ENCODE measurements at regions not wholly inside any gene's neighbourhood (a gene's known extent, or its start where the extent isn't known, plus 50 kb on each side); places are given as distances from the start of the nearest gene placed in this dataset.

DNA sequence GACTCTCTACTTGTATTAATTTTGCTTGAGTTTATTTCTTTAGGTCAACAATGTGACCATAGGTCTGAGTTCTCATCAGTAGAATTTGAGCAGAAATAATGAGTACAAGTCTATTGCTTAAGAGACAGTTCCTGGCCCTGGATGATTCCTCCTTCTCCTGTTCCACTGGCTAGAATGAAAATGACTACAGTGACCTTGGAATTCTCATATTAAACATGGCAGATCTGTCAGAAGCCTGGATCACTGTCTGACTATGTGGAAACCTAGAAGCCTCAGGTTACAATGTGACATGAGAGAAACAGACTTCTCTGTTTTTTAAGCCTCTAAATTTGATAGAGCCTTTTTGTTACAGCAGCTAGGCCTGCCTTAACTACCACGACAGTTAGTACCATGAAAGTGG lies 82.9 kb upstream of the MED14 start:
- Histone ChIP-seq H3K4me1 (ENCODE audit: control insufficient read depth, insufficient read depth, low read length, unreplicated experiment) (no peaks in the 10 kb centered on the region), H2AFZ (ENCODE audit: low read length, unreplicated experiment) (no peak overlapping the region), H3K79me2 (ENCODE audit: control insufficient read depth, insufficient read depth, low read length, unreplicated experiment) (no peaks in the 10 kb centered on the region), H3K4me3 (ENCODE audit: low read depth, low read length) (no peak overlapping the region), H3K27me3 (ENCODE audit: insufficient read depth, low read length) (no peaks in the 10 kb centered on the region), H3K36me3 (ENCODE audit: insufficient read depth, low read length) (no peaks in the 10 kb centered on the region), H3K27ac (ENCODE audit: low read depth, low read length) (no peak overlapping the region)

- H3K36me3 ChIP-seq (ENCODE audit: insufficient read depth, low read length), result no peaks in the 10 kb centered on the region
- no peak overlapping the region for H3K27ac ChIP-seq (ENCODE audit: low read depth, low read length)
- H2AFZ ChIP-seq (ENCODE audit: low read length, unreplicated experiment), result no peak overlapping the region
- H3K4me3 ChIP-seq (ENCODE audit: low read depth, low read length), result no peak overlapping the region
- H3K27me3 ChIP-seq (ENCODE audit: insufficient read depth, low read length), result no peaks in the 10 kb centered on the region
- H3K4me1 ChIP-seq (ENCODE audit: control insufficient read depth, insufficient read depth, low read length, unreplicated experiment), result no peaks in the 10 kb centered on the region
- no peaks in the 10 kb centered on the region for H3K79me2 ChIP-seq (ENCODE audit: control insufficient read depth, insufficient read depth, low read length, unreplicated experiment)
Measured at GRCh38 chrX:40821780-40822179, 86.4 kb upstream of the MED14 start.

DNA sequence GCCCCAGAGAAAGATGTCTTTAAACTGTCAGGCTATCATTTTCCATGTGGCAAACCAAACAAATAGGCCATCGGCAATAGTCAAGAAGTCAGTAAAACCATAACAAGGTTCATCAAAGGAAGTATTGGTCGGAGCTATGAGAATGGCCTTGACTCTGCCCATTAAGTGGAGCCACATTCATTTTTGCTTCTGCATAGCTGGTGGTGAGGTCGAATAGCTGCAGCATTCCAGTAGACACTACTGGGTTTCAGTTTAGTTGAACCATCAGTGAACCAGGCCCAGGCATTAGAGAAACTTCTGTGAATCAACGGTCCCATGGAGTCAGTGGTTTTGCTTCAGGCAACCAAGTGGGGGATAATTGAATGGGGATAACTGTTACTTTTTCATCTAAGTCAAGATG lies 92.0 kb upstream of the MED14 start:
- H3K36me3 ChIP-seq (ENCODE audit: insufficient read depth, low read length), result no peaks in the 10 kb centered on the region
- H3K79me2 ChIP-seq (ENCODE audit: control insufficient read depth, insufficient read depth, low read length, unreplicated experiment), result no peaks in the 10 kb centered on the region

DNA sequence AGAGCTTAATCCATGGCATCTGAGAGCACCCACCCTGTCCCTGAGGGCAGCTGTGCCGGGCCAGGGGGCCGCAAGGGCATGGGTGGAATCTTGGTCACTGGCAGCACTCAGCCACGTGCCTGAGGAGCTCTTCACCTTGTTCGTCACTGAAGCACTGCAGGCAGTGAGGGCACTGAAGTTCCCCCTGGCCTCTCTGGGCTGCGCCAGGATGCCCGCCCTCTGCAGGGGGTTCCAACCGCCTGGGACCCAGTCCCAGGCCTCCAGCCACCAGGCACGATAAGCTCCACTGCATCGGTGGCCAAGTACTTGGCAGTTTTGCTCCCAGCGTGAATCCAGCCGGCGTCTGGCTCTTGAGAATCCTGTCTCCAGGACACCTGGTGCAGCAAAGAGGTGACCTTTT lies 96.4 kb upstream of the MED14 start:
- Histone ChIP-seq H3K79me2 (ENCODE audit: control insufficient read depth, insufficient read depth, low read length, unreplicated experiment) (no peaks in the 10 kb centered on the region), H3K4me3 (ENCODE audit: low read depth, low read length) (no peak overlapping the region), H3K27me3 (ENCODE audit: insufficient read depth, low read length) (no peaks in the 10 kb centered on the region), H3K27ac (ENCODE audit: low read depth, low read length) (no peak overlapping the region), H3K4me1 (ENCODE audit: control insufficient read depth, insufficient read depth, low read length, unreplicated experiment) (no peaks in the 10 kb centered on the region), H2AFZ (ENCODE audit: low read length, unreplicated experiment) (no peak overlapping the region), H3K36me3 (ENCODE audit: insufficient read depth, low read length) (no peaks in the 10 kb centered on the region)

More for the DNA sequence above, 92.0 kb upstream of the MED14 start:
- no peaks in the 10 kb centered on the region for H3K4me1 ChIP-seq (ENCODE audit: control insufficient read depth, insufficient read depth, low read length, unreplicated experiment)
- H3K27ac ChIP-seq (ENCODE audit: low read depth, low read length), result no peak overlapping the region
- H3K4me3 ChIP-seq (ENCODE audit: low read depth, low read length), result no peak overlapping the region
- H3K27me3 ChIP-seq (ENCODE audit: insufficient read depth, low read length), result no peaks in the 10 kb centered on the region
- H2AFZ ChIP-seq (ENCODE audit: low read length, unreplicated experiment), result no peak overlapping the region

DNA sequence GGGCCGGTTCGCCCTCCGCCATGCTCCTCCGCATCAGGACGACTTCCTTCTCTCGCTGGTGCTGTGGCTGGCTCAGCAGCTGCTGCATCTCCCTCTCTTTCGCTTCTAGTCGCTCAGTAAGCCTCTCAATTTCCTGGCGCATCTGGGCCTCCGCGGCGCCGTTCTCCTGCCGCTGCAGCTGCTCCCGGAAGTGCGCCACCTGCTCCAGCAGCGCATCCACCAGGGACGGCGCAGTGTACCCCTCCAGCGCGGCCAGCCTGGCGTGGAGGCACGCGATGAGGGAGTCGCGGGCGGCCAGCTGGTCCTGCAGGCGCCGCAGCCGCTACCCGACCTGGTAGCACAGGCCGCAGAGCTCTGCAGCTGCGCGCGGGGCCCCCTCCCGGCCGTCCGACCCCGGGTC lies 97.4 kb upstream of the MED14 start:
- Histone ChIP-seq H3K4me3 (ENCODE audit: low read depth, low read length) (no peak overlapping the region), H3K27me3 (ENCODE audit: insufficient read depth, low read length) (no peaks in the 10 kb centered on the region), H3K79me2 (ENCODE audit: control insufficient read depth, insufficient read depth, low read length, unreplicated experiment) (no peaks in the 10 kb centered on the region), H2AFZ (ENCODE audit: low read length, unreplicated experiment) (no peak overlapping the region), H3K27ac (ENCODE audit: low read depth, low read length) (no peak overlapping the region), H3K4me1 (ENCODE audit: control insufficient read depth, insufficient read depth, low read length, unreplicated experiment) (no peaks in the 10 kb centered on the region), H3K36me3 (ENCODE audit: insufficient read depth, low read length) (no peaks in the 10 kb centered on the region)

DNA sequence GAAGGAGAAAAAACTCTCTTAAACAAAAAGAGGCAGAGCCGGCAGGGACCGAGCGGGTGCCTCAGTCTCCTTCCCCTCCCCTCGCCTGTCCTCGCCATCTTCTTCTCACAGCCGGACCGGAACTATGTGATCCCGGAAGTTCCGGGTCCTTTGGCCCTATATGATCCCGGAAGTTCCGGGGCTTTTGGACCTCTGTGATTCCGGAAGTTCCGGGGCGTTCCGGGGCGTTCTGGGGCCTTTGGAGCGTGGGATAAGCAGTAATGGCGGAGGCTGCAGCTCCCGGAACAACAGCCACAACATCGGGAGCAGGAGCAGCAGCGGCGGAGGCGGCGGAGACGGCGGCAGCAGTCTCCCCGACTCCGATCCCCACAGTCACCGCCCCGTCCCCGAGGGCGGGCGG lies 98.9 kb upstream of the MED14 start:
- H2AFZ ChIP-seq (ENCODE audit: low read length, unreplicated experiment), result no peak overlapping the region

GRCh38 chrX:40835526-40835925 lies 100.2 kb upstream of the MED14 start:
- Histone ChIP-seq H3K27me3 (ENCODE audit: insufficient read depth, low read length) (no peaks in the 10 kb centered on the region), H3K4me3 (ENCODE audit: low read depth, low read length) (no peak overlapping the region), H3K79me2 (ENCODE audit: control insufficient read depth, insufficient read depth, low read length, unreplicated experiment) (no peaks in the 10 kb centered on the region), H3K27ac (ENCODE audit: low read depth, low read length) (no peak overlapping the region), H3K36me3 (ENCODE audit: insufficient read depth, low read length) (no peaks in the 10 kb centered on the region), H2AFZ (ENCODE audit: low read length, unreplicated experiment) (no peak overlapping the region), H3K4me1 (ENCODE audit: control insufficient read depth, insufficient read depth, low read length, unreplicated experiment) (no peaks in the 10 kb centered on the region)

More for the DNA sequence above, 98.9 kb upstream of the MED14 start:
- Histone ChIP-seq H3K27me3 (ENCODE audit: insufficient read depth, low read length) (no peaks in the 10 kb centered on the region), H3K4me1 (ENCODE audit: control insufficient read depth, insufficient read depth, low read length, unreplicated experiment) (no peaks in the 10 kb centered on the region), H3K36me3 (ENCODE audit: insufficient read depth, low read length) (no peaks in the 10 kb centered on the region), H3K79me2 (ENCODE audit: control insufficient read depth, insufficient read depth, low read length, unreplicated experiment) (no peaks in the 10 kb centered on the region), H3K4me3 (ENCODE audit: low read depth, low read length) (no peak overlapping the region), H3K27ac (ENCODE audit: low read depth, low read length) (no peak overlapping the region)

DNA sequence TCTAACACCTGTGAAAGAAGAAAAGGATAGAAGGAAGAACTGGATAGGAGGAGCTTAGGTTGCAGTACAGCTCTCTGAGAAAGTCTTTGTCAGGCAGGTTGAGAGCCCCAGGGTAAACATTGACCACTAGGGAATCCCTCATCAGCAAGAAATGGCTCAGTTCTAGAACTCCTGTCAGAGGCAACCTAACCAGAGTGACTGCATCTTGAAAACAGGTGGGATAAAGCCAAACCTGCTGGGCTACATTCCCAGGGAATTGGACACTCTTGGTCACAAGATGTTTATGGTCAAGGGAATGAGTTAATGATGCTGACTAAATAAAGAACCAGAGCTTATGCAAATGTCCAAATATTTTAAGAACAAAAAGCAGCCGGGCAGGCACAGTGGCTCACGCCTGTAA lies 108.3 kb upstream of the MED14 start:
- H3K79me2 ChIP-seq (ENCODE audit: control insufficient read depth, insufficient read depth, low read length, unreplicated experiment), result no peaks in the 10 kb centered on the region
- peaks cover 17% of the 10 kb centered on the region for H3K4me1 ChIP-seq (ENCODE audit: control insufficient read depth, insufficient read depth, low read length, unreplicated experiment)
- no peak overlapping the region for H3K27ac ChIP-seq (ENCODE audit: low read depth, low read length)
- no peak overlapping the region for H3K4me3 ChIP-seq (ENCODE audit: low read depth, low read length)
- no peaks in the 10 kb centered on the region for H3K27me3 ChIP-seq (ENCODE audit: insufficient read depth, low read length)
- no peaks in the 10 kb centered on the region for H3K36me3 ChIP-seq (ENCODE audit: insufficient read depth, low read length)
- no peak overlapping the region for H2AFZ ChIP-seq (ENCODE audit: low read length, unreplicated experiment)

GRCh38 chrX:40844471-40844870 lies 109.1 kb upstream of the MED14 start:
- Histone ChIP-seq H2AFZ (ENCODE audit: low read length, unreplicated experiment) (peak overlapping the region; percentile 20), H3K27ac (ENCODE audit: low read depth, low read length) (peak overlapping the region; percentile 97), H3K4me1 (ENCODE audit: control insufficient read depth, insufficient read depth, low read length, unreplicated experiment) (peaks cover 17% of the 10 kb centered on the region), H3K27me3 (ENCODE audit: insufficient read depth, low read length) (no peaks in the 10 kb centered on the region), H3K79me2 (ENCODE audit: control insufficient read depth, insufficient read depth, low read length, unreplicated experiment) (no peaks in the 10 kb centered on the region), H3K4me3 (ENCODE audit: low read depth, low read length) (peak overlapping the region; percentile 12; the same call in 1 of the 2 replicates), H3K36me3 (ENCODE audit: insufficient read depth, low read length) (no peaks in the 10 kb centered on the region)

DNA sequence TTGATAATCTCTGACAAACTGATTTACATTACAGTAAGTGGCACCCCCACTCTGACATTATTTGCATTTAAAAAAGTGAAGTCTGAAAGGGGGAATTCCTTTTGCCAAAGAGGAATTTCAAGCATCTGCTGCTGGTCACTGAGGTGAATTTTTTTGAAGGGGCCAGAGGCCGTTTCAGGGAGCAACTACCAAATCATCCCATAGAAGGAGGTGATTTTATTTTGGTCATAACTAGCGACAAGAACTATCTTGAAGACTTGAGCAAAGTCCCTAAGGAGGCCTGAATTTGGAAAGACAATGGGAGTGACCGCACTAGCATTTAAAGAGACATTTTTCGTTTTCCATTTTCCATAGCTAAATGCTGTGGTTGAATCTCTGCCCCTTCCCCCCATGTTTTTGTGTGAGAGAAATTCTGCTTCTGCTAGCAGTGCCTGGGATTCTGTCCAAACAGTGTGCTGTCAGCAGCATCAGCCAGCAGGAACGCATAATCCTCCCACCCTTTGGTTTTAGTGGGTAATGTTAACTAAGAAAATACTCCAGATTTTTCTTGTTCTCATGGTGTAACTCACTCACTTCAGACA lies 110.1 kb upstream of the MED14 start:
- peak overlapping the region; percentile 68 for H2AFZ ChIP-seq (ENCODE audit: low read length, unreplicated experiment)
- H3K36me3 ChIP-seq (ENCODE audit: insufficient read depth, low read length), result no peaks in the 10 kb centered on the region
- peak overlapping the region; percentile 97 for H3K27ac ChIP-seq (ENCODE audit: low read depth, low read length)
- peaks cover 17% of the 10 kb centered on the region for H3K4me1 ChIP-seq (ENCODE audit: control insufficient read depth, insufficient read depth, low read length, unreplicated experiment)
- H3K27me3 ChIP-seq (ENCODE audit: insufficient read depth, low read length), result no peaks in the 10 kb centered on the region
- H3K79me2 ChIP-seq (ENCODE audit: control insufficient read depth, insufficient read depth, low read length, unreplicated experiment), result no peaks in the 10 kb centered on the region
- peak overlapping the region; percentile 57 for H3K4me3 ChIP-seq (ENCODE audit: low read depth, low read length)

GRCh38 chrX:40849906-40850823 lies 114.8 kb upstream of the MED14 start:
- H3K4me1 ChIP-seq (ENCODE audit: control insufficient read depth, insufficient read depth, low read length, unreplicated experiment), result peaks cover 9% of the 10 kb centered on the region
- no peaks in the 10 kb centered on the region for H3K79me2 ChIP-seq (ENCODE audit: control insufficient read depth, insufficient read depth, low read length, unreplicated experiment)
- H3K4me3 ChIP-seq (ENCODE audit: low read depth, low read length), result no peak overlapping the region
- no peak overlapping the region for H2AFZ ChIP-seq (ENCODE audit: low read length, unreplicated experiment)
- H3K27ac ChIP-seq (ENCODE audit: low read depth, low read length), result no peak overlapping the region
- H3K36me3 ChIP-seq (ENCODE audit: insufficient read depth, low read length), result no peaks in the 10 kb centered on the region
- no peaks in the 10 kb centered on the region for H3K27me3 ChIP-seq (ENCODE audit: insufficient read depth, low read length)
